Activated CD8-positive, alpha-beta memory T cell treated with anti-CD3 and anti-CD28 coated beads, Interleukin-2, amount 50 U/mL, for 4 hours (primary cell): ENCODE measurements at regions not wholly inside any gene's neighbourhood (a gene's known extent, or its start where the extent isn't known, plus 50 kb on each side); places are given as distances from the start of the nearest gene placed in this dataset.

ENCODE experiments used
- DNase-seq: peaks from one replicate; pipeline ENCODE4 v3.0.0-alpha.2; 2020

GRCh38 chr5:96088706-96089498 lies 127.3 kb upstream of the ELL2 start:
- DNase-seq = no peak

GRCh38 chr5:96087939-96088338 lies 126.3 kb upstream of the ELL2 start:
- DNase-seq = no peak

- no peak for DNase-seq
Observed at GRCh38 chr5:96084874-96085506, 123.3 kb upstream of the ELL2 start.

GRCh38 chr5:96083361-96083881 lies 121.8 kb upstream of the ELL2 start:
- no peak for DNase-seq

GRCh38 chr5:96081276-96081858 lies 119.7 kb upstream of the ELL2 start:
- DNase-seq = no peak

GRCh38 chr5:96080557-96080956 lies 118.9 kb upstream of the ELL2 start:
- DNase-seq = no peak

GRCh38 chr5:96079962-96080361 lies 118.3 kb upstream of the ELL2 start:
- no peak for DNase-seq

- no peak for DNase-seq
Observed at GRCh38 chr5:96079075-96079474, 117.4 kb upstream of the ELL2 start.

- DNase-seq = no peak
Observed at GRCh38 chr5:96076451-96076850, 114.8 kb upstream of the ELL2 start.

GRCh38 chr5:96075579-96076289 lies 114.1 kb upstream of the ELL2 start:
- DNase-seq = no peak

- DNase-seq = no peak
Observed at GRCh38 chr5:96074870-96075269, 113.2 kb upstream of the ELL2 start.

GRCh38 chr5:96074460-96074859 lies 112.8 kb upstream of the ELL2 start:
- DNase-seq = no peak

- no peak for DNase-seq
Observed at GRCh38 chr5:96072791-96073165, 111.1 kb upstream of the ELL2 start.

- DNase-seq = no peak
Observed at GRCh38 chr5:96072138-96072790, 110.6 kb upstream of the ELL2 start.

- no peak for DNase-seq
Observed at GRCh38 chr5:96070622-96071225, 109.1 kb upstream of the ELL2 start.

GRCh38 chr5:96067894-96068614 lies 106.4 kb upstream of the ELL2 start:
- no peak for DNase-seq

- no peak for DNase-seq
Observed at GRCh38 chr5:96067251-96067650, 105.6 kb upstream of the ELL2 start.

- DNase-seq = no peak
Observed at GRCh38 chr5:96066386-96066719, 104.7 kb upstream of the ELL2 start.

- DNase-seq = no peak
Observed at GRCh38 chr5:96065685-96066385, 104.2 kb upstream of the ELL2 start.

GRCh38 chr5:96064877-96065276 lies 103.2 kb upstream of the ELL2 start:
- DNase-seq = no peak

- DNase-seq = no peak
Observed at GRCh38 chr5:96062836-96063235, 101.2 kb upstream of the ELL2 start.
